SK-N-SH treated with all-trans-retinoic acid at 6 μM for 48 hours (cell line): ENCODE measurements at regions not wholly inside any gene's neighbourhood (a gene's known extent, or its start where the extent isn't known, plus 50 kb on each side); places are given as distances from the start of the nearest gene placed in this dataset.

Experiments used
- ATAC-seq: fragments of 200-7000 bp; cut with Tn5 transposase; 3 replicates; pipeline ENCODE4 v1.9.1; 2020; ENCODE audit warnings: mild to moderate bottlenecking, moderate library complexity
- ARNTL ChIP-seq: fragments of 450-650 bp; formaldehyde crosslinking; IDR thresholded peaks from 2 replicates; pipeline ENCODE4 v1.5.0; 2020; ENCODE audit warnings: low read depth, mild to moderate bottlenecking, moderate library complexity, borderline replicate concordance
- BACH2 ChIP-seq: fragments of 250-450 bp; sonication (Bioruptor Pico); IDR thresholded peaks from 2 replicates; pipeline ENCODE4 v1.9.0; 2021; ENCODE audit warnings: mild to moderate bottlenecking, borderline replicate concordance
- CSDC2 ChIP-seq: fragments of 250-450 bp; sonication (Bioruptor Pico); IDR thresholded peaks from 2 replicates; pipeline ENCODE4 v1.5.0; 2020; ENCODE audit warnings: mild to moderate bottlenecking, moderate library complexity
- ESRRG ChIP-seq: fragments of 250-450 bp; sonication (Bioruptor Pico); IDR thresholded peaks from 2 replicates; pipeline ENCODE4 v1.6.1; 2021; ENCODE audit warnings: mild to moderate bottlenecking
- GLIS3 ChIP-seq: fragments of 250-450 bp; sonication (Bioruptor Pico); IDR thresholded peaks from 2 replicates; pipeline ENCODE4 v1.5.0; 2020; ENCODE audit warnings: mild to moderate bottlenecking, moderate library complexity
- ISL1 ChIP-seq: fragments of 250-450 bp; sonication (Bioruptor Pico); IDR thresholded peaks from 2 replicates; pipeline ENCODE4 v2.1.2; 2022; ENCODE audit warnings: mild to moderate bottlenecking, moderate library complexity
- PPARA ChIP-seq: fragments of 250-450 bp; sonication (Bioruptor Pico); IDR thresholded peaks from 2 replicates; pipeline ENCODE4 v1.5.0; 2020; ENCODE audit warnings: mild to moderate bottlenecking, borderline replicate concordance
- SNAI2 ChIP-seq: fragments of 250-450 bp; sonication (Bioruptor Pico); IDR thresholded peaks from 2 replicates; pipeline ENCODE4 v1.5.0; 2020; ENCODE audit warnings: mild to moderate bottlenecking, moderate library complexity
- TCF4 ChIP-seq: fragments of 250-450 bp; sonication (Bioruptor Pico); IDR thresholded peaks from 2 replicates; pipeline ENCODE4 v1.8.0; 2021; ENCODE audit warnings: mild to moderate bottlenecking, moderate library complexity, borderline replicate concordance
- ZC3H10 ChIP-seq: fragments of 250-450 bp; sonication (Bioruptor Pico); IDR thresholded peaks from 2 replicates; pipeline ENCODE4 v1.5.1; 2021; ENCODE audit warnings: mild to moderate bottlenecking, moderate library complexity
- ZFP3 ChIP-seq: fragments of 250-450 bp; sonication (Bioruptor Pico); IDR thresholded peaks from 2 replicates; pipeline ENCODE4 v1.5.0; 2020; ENCODE audit warnings: mild to moderate bottlenecking, moderate library complexity
- ZNF565 ChIP-seq: fragments of 450-650 bp; formaldehyde crosslinking; conservative IDR thresholded peaks from 2 replicates; pipeline ENCODE4 v1.5.0; 2020; ENCODE audit warnings: low read depth, mild to moderate bottlenecking, moderate library complexity
- ZNF8 ChIP-seq: fragments of 450-650 bp; formaldehyde crosslinking; IDR thresholded peaks from 2 replicates; pipeline ENCODE4 v1.5.0; 2020; ENCODE audit warnings: mild to moderate bottlenecking, moderate library complexity
- TF ChIP-seq, protein P1 (sequence below): fragments of 250-450 bp; sonication (Bioruptor Pico); IDR thresholded peaks from 2 replicates; pipeline ENCODE4 v1.5.0; 2020; ENCODE audit warnings: mild to moderate bottlenecking, moderate library complexity
- TF ChIP-seq, protein P2 (sequence below): fragments of 250-450 bp; sonication (Bioruptor Pico); IDR thresholded peaks from 2 replicates; pipeline ENCODE4 v1.5.1; 2020; ENCODE audit warnings: low read depth, mild to moderate bottlenecking, moderate library complexity
- TF ChIP-seq, protein P3 (sequence below): fragments of 250-450 bp; sonication (Bioruptor Pico); IDR thresholded peaks from 2 replicates; pipeline ENCODE4 v1.5.1; 2021; ENCODE audit warnings: mild to moderate bottlenecking, moderate library complexity
- TF ChIP-seq, protein P4 (sequence below): fragments of 250-450 bp; sonication (Bioruptor Pico); IDR thresholded peaks from 2 replicates; pipeline ENCODE4 v1.8.0; 2021; ENCODE audit warnings: low read depth, mild to moderate bottlenecking, moderate library complexity, borderline replicate concordance
- TF ChIP-seq, protein P5 (sequence below): fragments of 250-450 bp; sonication (Bioruptor Pico); IDR thresholded peaks from 2 replicates; pipeline ENCODE4 v1.8.0; 2020; ENCODE audit warnings: mild to moderate bottlenecking, moderate library complexity, borderline replicate concordance

DNA sequence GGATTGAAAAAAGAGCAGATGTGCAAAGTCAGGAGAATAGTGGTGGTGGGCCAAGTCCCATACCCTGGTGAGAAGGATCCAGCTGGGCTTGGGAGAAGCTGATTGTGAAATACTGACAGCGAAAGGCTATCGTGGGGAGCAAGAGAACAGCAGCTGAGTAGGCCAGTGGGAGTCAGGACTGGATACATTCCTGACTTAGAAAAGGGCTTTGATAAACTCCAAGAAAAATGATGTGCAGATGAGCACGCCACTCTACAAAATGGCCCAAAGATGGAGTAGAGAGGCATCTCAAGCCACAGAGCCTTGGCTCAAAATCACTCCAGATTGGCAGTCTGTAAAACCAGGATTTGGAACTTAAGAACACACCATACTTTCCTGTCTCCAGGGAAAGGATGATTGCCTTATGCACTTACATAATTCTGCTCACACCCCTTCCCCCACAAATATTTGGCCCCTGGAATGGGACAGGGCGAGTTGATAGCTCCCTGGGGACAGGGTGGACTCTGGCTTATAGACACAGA, 578.7 kb downstream of the MAFB start:
- ATAC-seq: no peak
- TF ChIP-seq PPARA (CRISPR knock-in tag) (no peak), ESRRG (CRISPR knock-in tag) (no peak), TCF4 (CRISPR knock-in tag) (no peak), ARNTL (CRISPR knock-in tag) (no peak)
- TF ChIP-seq, protein P1, sequence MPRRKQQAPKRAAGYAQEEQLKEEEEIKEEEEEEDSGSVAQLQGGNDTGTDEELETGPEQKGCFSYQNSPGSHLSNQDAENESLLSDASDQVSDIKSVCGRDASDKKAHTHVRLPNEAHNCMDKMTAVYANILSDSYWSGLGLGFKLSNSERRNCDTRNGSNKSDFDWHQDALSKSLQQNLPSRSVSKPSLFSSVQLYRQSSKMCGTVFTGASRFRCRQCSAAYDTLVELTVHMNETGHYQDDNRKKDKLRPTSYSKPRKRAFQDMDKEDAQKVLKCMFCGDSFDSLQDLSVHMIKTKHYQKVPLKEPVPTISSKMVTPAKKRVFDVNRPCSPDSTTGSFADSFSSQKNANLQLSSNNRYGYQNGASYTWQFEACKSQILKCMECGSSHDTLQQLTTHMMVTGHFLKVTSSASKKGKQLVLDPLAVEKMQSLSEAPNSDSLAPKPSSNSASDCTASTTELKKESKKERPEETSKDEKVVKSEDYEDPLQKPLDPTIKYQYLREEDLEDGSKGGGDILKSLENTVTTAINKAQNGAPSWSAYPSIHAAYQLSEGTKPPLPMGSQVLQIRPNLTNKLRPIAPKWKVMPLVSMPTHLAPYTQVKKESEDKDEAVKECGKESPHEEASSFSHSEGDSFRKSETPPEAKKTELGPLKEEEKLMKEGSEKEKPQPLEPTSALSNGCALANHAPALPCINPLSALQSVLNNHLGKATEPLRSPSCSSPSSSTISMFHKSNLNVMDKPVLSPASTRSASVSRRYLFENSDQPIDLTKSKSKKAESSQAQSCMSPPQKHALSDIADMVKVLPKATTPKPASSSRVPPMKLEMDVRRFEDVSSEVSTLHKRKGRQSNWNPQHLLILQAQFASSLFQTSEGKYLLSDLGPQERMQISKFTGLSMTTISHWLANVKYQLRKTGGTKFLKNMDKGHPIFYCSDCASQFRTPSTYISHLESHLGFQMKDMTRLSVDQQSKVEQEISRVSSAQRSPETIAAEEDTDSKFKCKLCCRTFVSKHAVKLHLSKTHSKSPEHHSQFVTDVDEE (CRISPR knock-in tag): no peak

DNA sequence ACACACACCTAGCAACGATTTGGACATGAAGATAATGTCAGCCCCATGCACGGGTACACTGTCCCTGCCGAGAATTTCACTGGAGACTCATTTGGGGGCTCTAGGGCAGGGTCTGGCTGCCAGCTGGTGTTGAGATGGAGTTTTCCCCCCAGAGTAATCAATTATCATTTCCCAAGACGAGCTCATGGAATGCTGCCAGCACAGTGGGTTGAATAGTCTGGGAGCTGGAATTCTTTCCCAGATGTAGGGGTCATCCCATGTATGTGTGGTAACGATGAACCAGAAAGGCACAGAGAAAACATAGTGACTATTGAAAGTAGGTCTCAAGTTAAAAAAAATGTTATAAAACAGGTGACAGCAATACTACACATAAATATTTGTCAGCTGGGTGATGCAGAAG, 579.9 kb downstream of the MAFB start:
- no peak for ATAC-seq
- TF ChIP-seq, protein P2, sequence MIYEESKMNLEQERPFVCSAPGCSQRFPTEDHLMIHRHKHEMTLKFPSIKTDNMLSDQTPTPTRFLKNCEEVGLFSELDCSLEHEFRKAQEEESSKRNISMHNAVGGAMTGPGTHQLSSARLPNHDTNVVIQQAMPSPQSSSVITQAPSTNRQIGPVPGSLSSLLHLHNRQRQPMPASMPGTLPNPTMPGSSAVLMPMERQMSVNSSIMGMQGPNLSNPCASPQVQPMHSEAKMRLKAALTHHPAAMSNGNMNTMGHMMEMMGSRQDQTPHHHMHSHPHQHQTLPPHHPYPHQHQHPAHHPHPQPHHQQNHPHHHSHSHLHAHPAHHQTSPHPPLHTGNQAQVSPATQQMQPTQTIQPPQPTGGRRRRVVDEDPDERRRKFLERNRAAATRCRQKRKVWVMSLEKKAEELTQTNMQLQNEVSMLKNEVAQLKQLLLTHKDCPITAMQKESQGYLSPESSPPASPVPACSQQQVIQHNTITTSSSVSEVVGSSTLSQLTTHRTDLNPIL: no peak
- no peak for TF ChIP-seq CSDC2

DNA sequence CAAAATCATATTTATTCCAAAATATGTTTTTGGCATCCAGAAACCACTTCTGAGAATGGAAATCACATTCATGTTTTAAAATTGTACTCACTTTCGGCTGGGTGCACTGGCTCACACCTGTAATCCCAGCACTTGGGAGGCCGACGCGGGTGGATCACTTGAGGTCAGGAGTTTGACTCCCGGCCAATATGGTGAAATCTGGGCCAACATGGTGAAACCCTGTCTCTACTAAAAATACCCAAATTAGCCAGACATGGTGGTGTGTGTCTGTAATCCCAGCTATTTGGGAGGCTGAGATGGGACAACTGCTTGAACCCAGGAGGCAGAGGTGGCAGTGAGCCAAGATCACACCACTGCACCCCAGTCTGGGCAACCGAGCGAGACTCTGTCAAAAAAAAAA, 580.7 kb downstream of the MAFB start:
- no peak for ATAC-seq
- TF ChIP-seq ESRRG (CRISPR knock-in tag) (no peak), BACH2 (CRISPR knock-in tag) (no peak), ISL1 (CRISPR knock-in tag) (no peak), ZNF565 (CRISPR knock-in tag) (no peak), TCF4 (CRISPR knock-in tag) (no peak), CSDC2 (no peak), PPARA (CRISPR knock-in tag) (no peak), GLIS3 (CRISPR knock-in tag) (no peak), ZNF8 (CRISPR knock-in tag) (no peak), ZFP3 (no peak), ARNTL (CRISPR knock-in tag) (no peak), ZC3H10 (no peak)
- TF ChIP-seq, protein P3, sequence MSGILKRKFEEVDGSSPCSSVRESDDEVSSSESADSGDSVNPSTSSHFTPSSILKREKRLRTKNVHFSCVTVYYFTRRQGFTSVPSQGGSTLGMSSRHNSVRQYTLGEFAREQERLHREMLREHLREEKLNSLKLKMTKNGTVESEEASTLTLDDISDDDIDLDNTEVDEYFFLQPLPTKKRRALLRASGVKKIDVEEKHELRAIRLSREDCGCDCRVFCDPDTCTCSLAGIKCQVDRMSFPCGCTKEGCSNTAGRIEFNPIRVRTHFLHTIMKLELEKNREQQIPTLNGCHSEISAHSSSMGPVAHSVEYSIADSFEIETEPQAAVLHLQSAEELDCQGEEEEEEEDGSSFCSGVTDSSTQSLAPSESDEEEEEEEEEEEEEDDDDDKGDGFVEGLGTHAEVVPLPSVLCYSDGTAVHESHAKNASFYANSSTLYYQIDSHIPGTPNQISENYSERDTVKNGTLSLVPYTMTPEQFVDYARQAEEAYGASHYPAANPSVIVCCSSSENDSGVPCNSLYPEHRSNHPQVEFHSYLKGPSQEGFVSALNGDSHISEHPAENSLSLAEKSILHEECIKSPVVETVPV: no peak
- TF ChIP-seq, protein P4, sequence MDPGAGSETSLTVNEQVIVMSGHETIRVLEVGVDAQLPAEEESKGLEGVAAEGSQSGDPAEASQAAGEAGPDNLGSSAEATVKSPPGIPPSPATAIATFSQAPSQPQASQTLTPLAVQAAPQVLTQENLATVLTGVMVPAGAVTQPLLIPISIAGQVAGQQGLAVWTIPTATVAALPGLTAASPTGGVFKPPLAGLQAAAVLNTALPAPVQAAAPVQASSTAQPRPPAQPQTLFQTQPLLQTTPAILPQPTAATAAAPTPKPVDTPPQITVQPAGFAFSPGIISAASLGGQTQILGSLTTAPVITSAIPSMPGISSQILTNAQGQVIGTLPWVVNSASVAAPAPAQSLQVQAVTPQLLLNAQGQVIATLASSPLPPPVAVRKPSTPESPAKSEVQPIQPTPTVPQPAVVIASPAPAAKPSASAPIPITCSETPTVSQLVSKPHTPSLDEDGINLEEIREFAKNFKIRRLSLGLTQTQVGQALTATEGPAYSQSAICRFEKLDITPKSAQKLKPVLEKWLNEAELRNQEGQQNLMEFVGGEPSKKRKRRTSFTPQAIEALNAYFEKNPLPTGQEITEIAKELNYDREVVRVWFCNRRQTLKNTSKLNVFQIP (CRISPR knock-in tag): no peak
- TF ChIP-seq, protein P5, sequence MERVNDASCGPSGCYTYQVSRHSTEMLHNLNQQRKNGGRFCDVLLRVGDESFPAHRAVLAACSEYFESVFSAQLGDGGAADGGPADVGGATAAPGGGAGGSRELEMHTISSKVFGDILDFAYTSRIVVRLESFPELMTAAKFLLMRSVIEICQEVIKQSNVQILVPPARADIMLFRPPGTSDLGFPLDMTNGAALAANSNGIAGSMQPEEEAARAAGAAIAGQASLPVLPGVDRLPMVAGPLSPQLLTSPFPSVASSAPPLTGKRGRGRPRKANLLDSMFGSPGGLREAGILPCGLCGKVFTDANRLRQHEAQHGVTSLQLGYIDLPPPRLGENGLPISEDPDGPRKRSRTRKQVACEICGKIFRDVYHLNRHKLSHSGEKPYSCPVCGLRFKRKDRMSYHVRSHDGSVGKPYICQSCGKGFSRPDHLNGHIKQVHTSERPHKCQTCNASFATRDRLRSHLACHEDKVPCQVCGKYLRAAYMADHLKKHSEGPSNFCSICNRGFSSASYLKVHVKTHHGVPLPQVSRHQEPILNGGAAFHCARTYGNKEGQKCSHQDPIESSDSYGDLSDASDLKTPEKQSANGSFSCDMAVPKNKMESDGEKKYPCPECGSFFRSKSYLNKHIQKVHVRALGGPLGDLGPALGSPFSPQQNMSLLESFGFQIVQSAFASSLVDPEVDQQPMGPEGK (CRISPR knock-in tag): no peak
- TF ChIP-seq, protein P2: no peak

DNA sequence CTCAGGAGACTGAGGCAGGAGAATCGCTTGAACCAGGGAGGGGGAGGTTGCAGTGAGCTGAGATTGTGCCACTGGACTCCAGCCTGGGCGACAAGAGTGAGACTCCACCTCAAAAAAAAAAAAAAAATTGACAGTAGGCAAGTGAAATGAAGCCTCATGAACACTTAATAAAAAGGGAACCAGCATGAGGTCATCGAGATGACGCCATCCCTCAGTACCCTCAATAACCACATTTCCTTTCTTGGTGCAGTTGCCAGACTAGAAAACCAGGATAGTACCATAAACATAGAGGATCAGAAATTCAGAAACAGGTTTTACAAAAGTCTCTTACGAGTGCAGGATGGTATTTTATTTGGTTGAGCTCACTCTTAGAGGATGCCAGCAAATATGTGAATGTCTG, 584.1 kb downstream of the MAFB start:
- ATAC-seq: no peak
- TF ChIP-seq ZNF8 (CRISPR knock-in tag) (no peak), SNAI2 (no peak), ARNTL (CRISPR knock-in tag) (no peak)
- TF ChIP-seq, protein P4 (CRISPR knock-in tag): no peak
